ENCODE measurements at regions not wholly inside any gene's neighbourhood (a gene's known extent, or its start where the extent isn't known, plus 50 kb on each side); places are given as distances from the start of the nearest gene placed in this dataset.

DNA sequence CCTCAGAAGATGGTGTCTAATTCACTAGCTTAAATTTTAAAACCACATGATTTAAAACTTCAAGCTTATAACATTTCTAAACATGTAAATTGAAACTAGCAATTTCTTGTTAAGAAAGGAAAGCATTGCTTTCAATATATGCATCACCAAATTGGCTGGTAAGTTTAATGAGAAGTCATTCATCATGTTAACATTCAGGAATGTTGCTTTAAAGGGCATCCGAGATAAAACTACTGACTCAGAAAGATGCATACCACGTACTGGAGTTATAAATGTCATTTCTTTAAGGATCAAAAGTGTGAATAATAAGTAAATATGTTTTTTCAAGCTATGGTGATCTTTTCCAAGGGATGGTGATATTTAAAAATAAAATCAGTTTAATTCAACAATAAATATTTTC is 83.3 kb upstream of the VCX2 start (continued):
- TF ChIP-seq SUZ12 (IDR thresholded peaks at IDR 0.05; ENCODE audit: low read length) (no peak), GABPA (IDR thresholded peaks at IDR 0.05; ENCODE audit: borderline replicate concordance, insufficient read depth, low read length) (no peak), KDM4A (IDR thresholded peaks at IDR 0.05; ENCODE audit: low read depth, low read length, severe bottlenecking) (no peak), ZNF274 (IDR thresholded peaks at IDR 0.05; ENCODE audit: borderline replicate concordance, extremely low read depth, low read length) (no peak)
